ENCODE measurements at regions not wholly inside any gene's neighbourhood (a gene's known extent, or its start where the extent isn't known, plus 50 kb on each side); places are given as distances from the start of the nearest gene placed in this dataset.

GRCh38 chr2:181366675-181367175 is 90.5 kb upstream of the ITGA4 start:
- intact Hi-C loops (cut with DNase I), result no loop called here
- H3K27me3 ChIP-seq (replicated peaks; ENCODE audit: insufficient read depth), result no peaks in the 10 kb centered on the region
- H3K4me1 ChIP-seq (replicated peaks), result no peaks in the 10 kb centered on the region
- H3K36me3 ChIP-seq, result no peaks in the 10 kb centered on the region
- no peak overlapping the region for H3K27ac ChIP-seq
- WGBS, result 90% methylated on average over 4 of the region's 4 CpGs
- DNase-seq (ENCODE audit: low spot score), result no peak
- TF ChIP-seq POLR2AphosphoS5 (IDR thresholded peaks at IDR 0.05) (no peak), POLR2A (IDR thresholded peaks at IDR 0.05) (no peak), CTCF (IDR thresholded peaks at IDR 0.05) (no peak)
- no peaks in the 10 kb centered on the region for H3K9me3 ChIP-seq
- H3K4me3 ChIP-seq, result no peak overlapping the region

DNA sequence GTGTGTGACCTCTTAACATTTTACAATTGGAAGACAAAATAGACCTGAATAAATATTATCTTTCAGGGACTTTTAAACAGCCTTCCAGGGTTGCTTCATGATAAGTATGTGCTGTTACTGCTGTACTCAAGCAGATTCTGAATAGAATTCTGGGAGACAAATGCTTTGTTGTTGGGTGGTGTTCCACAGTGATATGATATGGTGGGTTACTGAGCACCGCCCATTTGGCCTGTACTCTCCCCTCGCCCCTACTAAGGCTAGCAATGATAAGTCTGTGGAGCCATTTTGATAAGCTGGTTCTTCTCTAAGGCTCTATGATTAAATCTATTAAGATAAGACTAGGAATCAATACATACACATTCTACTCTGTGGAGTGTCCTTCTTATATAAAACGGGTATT is 89.8 kb upstream of the ITGA4 start:
- no peak for TF ChIP-seq CTCF (IDR thresholded peaks at IDR 0.05)
- no peak for DNase-seq (ENCODE audit: low spot score)
- intact Hi-C loops (cut with DNase I), result no loop called here

DNA sequence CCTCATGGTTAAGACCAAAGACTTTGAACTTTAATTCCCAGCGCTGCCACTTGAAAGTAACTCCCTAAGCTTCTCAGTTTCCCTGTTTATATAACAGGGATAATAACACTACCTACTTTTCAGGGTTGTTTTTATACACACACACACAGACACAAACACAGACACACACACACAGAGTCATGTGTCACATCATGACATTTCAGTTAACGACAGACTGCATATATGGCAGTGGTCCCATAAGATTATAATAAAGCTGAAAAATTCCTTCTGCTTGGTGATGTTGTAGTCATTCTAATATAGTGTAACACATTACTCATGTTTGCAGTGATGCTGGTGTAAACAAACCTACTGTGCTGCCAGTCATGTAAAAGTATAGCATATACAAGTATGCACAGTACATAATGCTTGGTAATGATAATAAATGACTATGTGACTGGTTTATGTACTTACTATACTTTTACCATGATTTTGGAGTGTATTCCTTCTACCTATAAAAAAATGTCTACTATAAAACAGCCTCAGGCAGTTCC is 89.2 kb upstream of the ITGA4 start:
- Histone ChIP-seq H3K27ac (no peak overlapping the region), H3K4me3 (no peak overlapping the region), H3K4me1 (replicated peaks) (no peaks in the 10 kb centered on the region), H3K27me3 (replicated peaks; ENCODE audit: insufficient read depth) (no peaks in the 10 kb centered on the region), H3K9me3 (no peaks in the 10 kb centered on the region), H3K36me3 (no peaks in the 10 kb centered on the region)
- DNase-seq (ENCODE audit: low spot score), result no peak
- 66% methylated on average over 2 of the region's 2 CpGs for WGBS
- TF ChIP-seq POLR2A (IDR thresholded peaks at IDR 0.05), result no peak
- no peak for TF ChIP-seq CTCF (IDR thresholded peaks at IDR 0.05)
- TF ChIP-seq POLR2AphosphoS5 (IDR thresholded peaks at IDR 0.05), result no peak
- intact Hi-C loops (cut with DNase I), result no loop called here

More for the DNA sequence above, 89.8 kb upstream of the ITGA4 start:
- Histone ChIP-seq H3K27ac (no peak overlapping the region), H3K9me3 (no peaks in the 10 kb centered on the region), H3K36me3 (no peaks in the 10 kb centered on the region), H3K4me3 (no peak overlapping the region), H3K4me1 (replicated peaks) (no peaks in the 10 kb centered on the region), H3K27me3 (replicated peaks; ENCODE audit: insufficient read depth) (no peaks in the 10 kb centered on the region)
- 89% methylated on average over 3 of the region's 3 CpGs for WGBS

DNA sequence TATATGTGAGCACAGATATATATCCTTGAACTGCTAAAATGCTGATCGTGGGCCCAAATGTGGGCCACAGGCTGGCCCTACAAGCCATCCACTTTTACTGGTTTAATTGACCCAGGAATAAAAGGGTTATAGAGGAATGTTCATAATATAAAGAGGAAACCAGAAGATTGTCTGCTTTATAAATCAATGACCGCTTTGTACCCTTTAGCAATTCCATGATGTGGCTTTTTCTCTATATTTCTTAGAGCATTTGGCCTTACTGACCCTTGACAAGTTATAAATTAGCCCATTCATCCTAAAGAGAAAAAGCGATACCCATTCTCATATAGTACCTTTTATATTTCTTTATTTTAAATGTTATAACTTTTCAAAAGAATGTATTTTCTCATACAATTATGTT is 87.1 kb upstream of the ITGA4 start:
- intact Hi-C loops (cut with DNase I), result no loop called here
- Histone ChIP-seq H3K36me3 (no peaks in the 10 kb centered on the region), H3K4me1 (replicated peaks) (no peaks in the 10 kb centered on the region), H3K27ac (no peak overlapping the region), H3K9me3 (no peaks in the 10 kb centered on the region), H3K4me3 (no peak overlapping the region), H3K27me3 (replicated peaks; ENCODE audit: insufficient read depth) (no peaks in the 10 kb centered on the region)
- TF ChIP-seq CTCF (IDR thresholded peaks at IDR 0.05) (no peak), POLR2A (IDR thresholded peaks at IDR 0.05) (no peak)
- WGBS, result 79% methylated on average over 3 of the region's 3 CpGs
- DNase-seq (ENCODE audit: low spot score), result no peak

- DNase-seq (ENCODE audit: low spot score), result no peak
- no peak for TF ChIP-seq CTCF (IDR thresholded peaks at IDR 0.05)
- TF ChIP-seq POLR2AphosphoS5 (IDR thresholded peaks at IDR 0.05), result no peak
Observed at GRCh38 chr2:181371195-181371594, 86.0 kb upstream of the ITGA4 start.

More at GRCh38 chr2:181371195-181371594, 86.0 kb upstream of the ITGA4 start:
- no peak overlapping the region for H3K4me3 ChIP-seq
- intact Hi-C loops (cut with DNase I), result no loop called here
- H3K27ac ChIP-seq, result no peak overlapping the region
- WGBS, result 89% methylated on average over 2 of the region's 2 CpGs
- no peaks in the 10 kb centered on the region for H3K9me3 ChIP-seq
- H3K4me1 ChIP-seq (replicated peaks), result no peaks in the 10 kb centered on the region
- no peaks in the 10 kb centered on the region for H3K36me3 ChIP-seq
- H3K27me3 ChIP-seq (replicated peaks; ENCODE audit: insufficient read depth), result no peaks in the 10 kb centered on the region
